ENCODE measurements at regions not wholly inside any gene's neighbourhood (a gene's known extent, or its start where the extent isn't known, plus 50 kb on each side); places are given as distances from the start of the nearest gene placed in this dataset.

- DNase-seq (ENCODE audit: low read depth in 2 of 2): no peak
These were observed 241.3 kb upstream of the UBE2E3 start for GRCh38 chr2:180739070-180739469.

DNA sequence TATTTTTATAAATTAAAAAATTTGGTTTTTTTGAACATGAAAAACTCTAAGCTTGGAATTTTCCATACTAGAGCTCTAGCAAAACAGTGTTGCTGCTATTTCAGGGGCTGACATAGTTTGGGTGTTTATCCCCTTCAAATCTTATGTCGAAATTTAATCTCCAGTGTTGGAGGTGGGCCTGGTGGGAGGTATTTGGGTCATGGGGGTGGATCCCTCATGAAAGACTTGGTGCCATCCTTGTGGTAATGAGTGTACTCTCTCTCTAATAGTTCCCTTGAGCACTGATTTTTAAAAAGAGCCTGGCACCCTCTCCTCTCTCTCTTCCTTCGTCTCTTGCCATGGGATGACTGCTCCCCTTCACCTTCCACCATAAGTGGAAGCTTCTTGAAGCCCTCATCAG, 244.6 kb upstream of the UBE2E3 start:
- DNase-seq (ENCODE audit: low read depth in 2 of 2): no peak

DNA sequence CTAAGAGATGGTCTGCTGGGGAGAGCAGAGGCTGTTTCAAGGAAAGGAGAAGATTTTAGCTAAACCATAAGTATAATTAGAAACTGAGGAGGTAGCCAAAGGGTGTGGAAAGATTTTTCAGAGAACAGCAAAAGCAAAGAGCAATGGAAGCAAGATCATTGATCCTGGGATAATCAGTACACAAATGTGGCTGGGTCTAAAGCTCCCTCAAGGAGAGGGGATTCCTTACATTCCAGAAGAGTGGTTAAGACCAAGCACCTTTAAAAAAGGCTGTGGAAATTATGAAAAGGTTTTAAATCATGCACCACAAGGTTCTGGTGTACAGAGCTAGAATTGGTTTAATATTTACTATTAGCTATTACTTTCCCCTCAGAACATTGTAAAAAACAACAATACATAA, 246.0 kb upstream of the UBE2E3 start:
- no peak for DNase-seq (ENCODE audit: low read depth in 2 of 2)

DNA sequence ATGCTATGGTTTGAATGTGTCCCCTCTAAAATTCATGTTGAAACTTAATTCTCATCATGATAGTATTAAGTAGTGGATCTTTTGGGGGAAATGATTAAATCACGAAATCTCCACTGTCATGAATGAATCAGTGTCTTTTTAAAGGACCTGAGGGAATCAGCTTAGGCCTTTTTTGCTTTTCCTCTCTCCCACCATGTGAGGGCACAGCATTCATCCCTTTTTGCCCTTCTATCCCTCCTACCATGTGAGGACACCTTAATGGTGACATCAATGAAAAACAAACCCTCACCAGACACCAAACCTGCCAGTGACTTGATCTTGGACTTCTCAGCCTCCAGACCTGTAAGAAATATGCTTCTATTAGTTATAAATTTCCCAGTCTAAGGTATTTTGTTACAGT, 247.1 kb upstream of the UBE2E3 start:
- no peak for DNase-seq (ENCODE audit: low read depth in 2 of 2)

DNA sequence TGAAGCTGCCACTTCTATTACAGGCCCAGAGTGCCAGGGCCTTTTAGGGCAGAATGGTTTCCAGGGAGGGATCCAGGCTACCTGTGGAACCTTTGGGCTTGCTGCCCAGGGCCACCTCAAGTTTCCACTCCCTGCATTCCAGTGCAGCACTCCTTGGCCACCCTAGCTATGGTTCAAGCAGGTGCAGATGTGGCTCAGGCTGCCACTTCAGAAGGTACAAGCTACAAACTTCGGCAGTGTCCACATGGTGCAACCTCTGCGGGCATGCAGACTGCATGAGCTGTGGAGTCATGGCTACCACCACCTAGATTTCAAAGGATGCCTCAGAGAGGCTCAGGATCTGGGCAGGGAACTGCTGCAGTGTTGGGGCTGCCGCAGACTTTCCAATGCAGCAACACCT, 248.1 kb upstream of the UBE2E3 start:
- DNase-seq (ENCODE audit: low read depth in 2 of 2): no peak

DNA sequence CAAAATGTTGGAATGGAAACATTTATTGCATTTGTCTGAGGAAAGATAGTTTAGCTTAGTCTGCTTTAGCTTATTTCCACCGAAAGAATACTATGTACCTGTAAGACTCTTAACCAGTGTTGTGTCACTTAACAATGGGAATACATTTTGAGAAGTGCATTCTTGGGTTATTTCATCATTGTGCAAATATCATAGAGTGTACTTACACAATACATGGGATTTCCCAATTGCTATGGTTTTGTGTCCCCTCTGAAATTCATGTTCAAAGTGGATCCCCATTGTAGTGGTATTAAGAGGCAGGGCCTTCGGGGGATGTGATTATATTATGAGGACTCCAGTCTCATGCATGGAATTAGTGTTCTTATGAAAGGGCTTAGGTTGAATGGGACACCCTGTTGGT, 249.4 kb upstream of the UBE2E3 start:
- DNase-seq (ENCODE audit: low read depth in 2 of 2): no peak

DNA sequence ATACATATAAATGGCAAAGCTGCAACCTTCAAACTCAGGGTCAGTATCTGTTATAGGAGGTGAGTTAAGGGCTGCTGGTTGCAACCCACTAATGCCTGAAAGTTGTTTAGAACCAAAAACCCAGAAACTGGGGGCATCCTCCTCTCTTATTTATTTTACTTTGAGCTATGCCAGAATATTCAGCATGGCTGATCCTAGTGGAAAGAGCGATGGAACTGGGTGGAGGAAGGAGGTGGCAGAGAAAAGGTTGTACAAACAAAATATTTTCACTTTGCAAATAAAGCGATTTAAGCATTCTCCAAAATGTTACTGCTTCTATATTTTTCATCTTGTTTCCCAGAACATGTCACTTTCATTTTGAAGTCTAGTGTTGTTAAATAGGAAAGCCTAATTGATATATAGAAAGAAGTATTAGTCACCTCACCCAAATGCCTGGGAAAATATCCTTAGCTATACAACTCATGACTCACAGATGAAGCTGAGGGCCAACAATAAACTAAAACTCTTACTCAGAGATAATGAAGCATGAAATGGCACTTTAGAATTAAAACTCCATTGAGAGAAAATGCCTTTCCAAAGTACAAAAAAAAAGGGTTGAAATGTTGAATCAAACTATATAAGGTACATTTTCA, 251.4 kb upstream of the UBE2E3 start:
- DNase-seq (ENCODE audit: low read depth in 2 of 2): no peak

DNA sequence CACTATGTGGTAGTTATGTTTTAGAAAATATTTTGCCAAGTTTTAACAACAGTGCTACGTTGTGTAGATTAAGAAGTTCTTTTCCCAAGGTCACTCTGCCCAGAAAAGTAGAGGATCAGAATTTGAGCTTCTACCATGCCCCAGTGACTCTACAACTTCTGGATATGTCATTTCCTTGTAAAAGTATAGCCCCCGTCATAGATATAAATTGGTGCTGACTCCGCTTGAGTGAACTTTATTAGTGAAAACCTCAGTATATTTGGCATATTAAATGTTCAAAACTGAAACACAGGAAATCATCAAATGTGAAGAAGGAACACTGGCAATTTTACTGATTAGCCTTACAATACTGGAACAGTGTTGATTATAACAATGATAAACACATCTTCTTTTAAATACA, 256.7 kb upstream of the UBE2E3 start:
- DNase-seq (ENCODE audit: low read depth in 2 of 2): no peak

- no peak for DNase-seq (ENCODE audit: low read depth in 2 of 2)
These were observed 257.7 kb upstream of the UBE2E3 start for GRCh38 chr2:180722551-180723239.

GRCh38 chr2:180720829-180721228, 259.6 kb upstream of the UBE2E3 start:
- no peak for DNase-seq (ENCODE audit: low read depth in 2 of 2)

- DNase-seq (ENCODE audit: low read depth in 2 of 2): no peak
These were observed 262.8 kb upstream of the UBE2E3 start for GRCh38 chr2:180717588-180717987.

DNA sequence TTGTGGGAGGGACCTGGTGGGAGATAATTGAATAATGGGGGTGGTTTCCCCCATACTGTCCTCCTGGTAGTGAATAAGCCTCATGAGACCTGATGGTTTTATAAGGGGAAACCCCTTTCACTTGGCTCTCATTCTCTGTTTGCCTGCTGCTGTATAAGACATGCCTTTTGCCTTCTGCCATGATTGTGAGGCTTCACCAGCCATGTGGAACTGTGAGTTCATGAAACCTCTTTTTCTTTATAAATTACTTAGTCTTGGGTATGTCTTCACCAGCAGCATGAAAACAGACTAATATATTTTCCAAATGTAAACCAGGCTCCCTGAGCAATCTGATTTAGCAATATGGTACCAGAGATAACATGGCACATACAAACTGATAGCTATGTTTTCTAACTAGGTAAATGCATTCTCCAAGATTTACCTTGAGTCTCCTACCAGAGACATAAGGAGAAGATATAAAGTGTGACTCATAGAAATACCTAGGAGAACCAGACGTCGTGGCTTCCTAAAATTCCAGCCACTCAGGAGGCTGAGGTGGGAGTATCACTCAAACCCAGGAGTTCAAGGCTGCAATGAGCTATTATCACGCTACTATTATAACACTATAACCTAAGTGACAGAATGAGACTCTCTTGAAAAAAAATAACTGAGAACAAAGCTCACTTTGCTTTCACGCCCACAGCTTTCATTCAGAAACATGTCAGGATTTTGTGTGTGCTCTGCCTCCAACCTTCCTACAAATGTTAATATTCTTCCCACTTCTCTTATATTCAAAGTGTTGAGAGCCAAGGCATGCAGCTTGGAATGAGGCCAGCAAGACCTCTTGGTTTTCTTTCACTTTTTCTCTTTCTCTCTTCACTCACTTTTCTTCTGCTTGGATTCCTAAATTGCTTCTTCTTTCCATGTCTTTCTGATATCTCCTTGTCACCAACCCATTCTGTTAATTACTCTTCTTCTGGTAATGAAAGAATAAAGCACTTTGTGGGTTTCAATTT, 263.9 kb upstream of the UBE2E3 start:
- DNase-seq (ENCODE audit: low read depth in 2 of 2): no peak

GRCh38 chr2:180715044-180715443, 265.4 kb upstream of the UBE2E3 start:
- no peak for DNase-seq (ENCODE audit: low read depth in 2 of 2)

GRCh38 chr2:180709392-180710145, 270.8 kb upstream of the UBE2E3 start:
- no peak for DNase-seq (ENCODE audit: low read depth in 2 of 2)

DNA sequence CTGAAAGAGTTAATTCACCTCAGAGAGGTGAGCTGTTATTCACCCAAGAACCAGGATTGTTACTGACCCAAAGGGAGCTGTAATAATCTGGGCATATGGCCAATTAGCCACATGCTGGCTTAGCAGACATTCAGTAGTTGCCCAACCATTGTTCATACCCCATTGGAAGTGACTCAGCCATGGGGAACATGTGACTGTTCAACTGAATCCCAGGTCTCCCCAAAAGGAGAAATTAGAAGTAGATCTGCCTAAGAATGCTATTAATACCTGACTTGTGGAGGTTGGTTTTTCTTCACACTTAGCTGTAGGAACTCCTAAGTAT, 272.6 kb upstream of the UBE2E3 start:
- DNase-seq (ENCODE audit: low read depth in 2 of 2): no peak

- DNase-seq (ENCODE audit: low read depth in 2 of 2): no peak
These were observed 273.1 kb upstream of the UBE2E3 start for GRCh38 chr2:180707175-180707883.

DNA sequence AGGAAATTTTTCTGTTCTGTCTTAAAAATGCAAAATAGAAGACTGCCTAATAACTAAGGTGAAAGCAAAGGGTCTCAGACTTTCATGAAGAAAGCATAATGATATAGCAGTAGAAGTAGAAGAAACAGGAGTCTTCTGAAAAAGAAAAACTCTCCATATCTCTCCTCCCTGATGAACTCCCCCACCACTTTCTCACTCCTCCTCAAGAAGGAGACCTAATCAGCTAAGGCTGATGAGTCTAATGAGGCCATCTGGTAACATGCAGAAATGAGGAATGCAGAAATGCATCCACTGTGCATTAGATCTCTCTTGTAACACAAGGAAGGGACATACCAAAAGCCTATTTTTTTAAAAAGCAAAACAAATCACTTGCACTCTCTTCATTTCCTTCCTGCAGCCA, 273.7 kb upstream of the UBE2E3 start:
- no peak for DNase-seq (ENCODE audit: low read depth in 2 of 2)

GRCh38 chr2:180705551-180705950, 274.9 kb upstream of the UBE2E3 start:
- no peak for DNase-seq (ENCODE audit: low read depth in 2 of 2)

DNA sequence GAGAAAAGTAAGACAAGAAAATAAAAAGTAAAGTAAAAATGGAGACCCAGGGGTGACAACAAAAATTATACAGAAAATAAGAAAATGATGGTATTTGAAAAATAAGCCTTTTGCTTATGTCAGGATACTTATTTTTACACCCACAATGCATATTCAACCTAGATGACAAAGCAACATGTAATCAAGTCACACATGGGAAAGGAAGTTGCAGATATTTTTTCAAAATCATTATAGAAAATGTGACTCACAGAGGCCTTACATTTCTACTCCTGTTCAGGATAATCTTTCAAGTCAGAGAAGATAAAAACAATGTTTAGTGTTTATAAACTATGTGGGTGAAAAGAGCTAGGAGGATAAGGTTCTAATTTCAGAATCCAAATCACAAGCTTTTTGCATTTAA, 275.3 kb upstream of the UBE2E3 start:
- DNase-seq (ENCODE audit: low read depth in 2 of 2): no peak

DNA sequence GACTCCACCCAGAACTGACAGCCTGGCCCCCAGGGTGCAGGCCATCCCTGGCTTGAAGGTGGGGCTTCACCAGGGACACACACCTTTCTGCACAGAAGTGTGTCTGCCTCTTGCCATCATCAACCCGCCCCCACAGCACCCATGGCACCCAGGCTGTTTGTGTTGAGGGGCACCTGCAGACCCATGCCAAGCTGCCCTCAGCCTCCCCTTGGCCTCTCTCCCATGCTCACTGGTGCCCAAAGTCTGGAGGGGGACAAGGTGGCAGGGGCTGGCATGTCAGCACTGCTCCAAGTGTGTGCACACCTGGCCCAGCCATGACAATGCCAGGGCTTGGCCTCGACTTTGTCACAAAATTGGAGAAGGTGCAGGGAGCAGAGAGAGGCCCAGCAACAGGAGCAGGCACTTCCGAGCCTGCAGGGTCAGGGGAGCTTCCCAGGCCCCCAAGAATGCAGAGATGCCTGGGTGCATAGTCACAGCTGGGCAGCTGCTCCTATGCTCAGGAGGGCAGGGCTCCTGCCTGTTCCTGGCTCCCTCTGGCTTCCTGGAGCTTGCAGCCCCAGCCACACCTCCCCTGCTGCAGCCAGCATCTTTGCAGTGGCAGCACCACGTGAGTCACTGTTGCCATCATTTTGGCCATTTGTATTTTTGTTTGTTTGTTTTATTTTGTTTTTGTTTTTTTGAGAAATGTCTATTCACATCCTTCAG, 280.6 kb upstream of the UBE2E3 start:
- DNase-seq (ENCODE audit: low read depth in 2 of 2): no peak

GRCh38 chr2:180698668-180699067, 281.7 kb upstream of the UBE2E3 start:
- no peak for DNase-seq (ENCODE audit: low read depth in 2 of 2)

Measured in stimulated activated CD4-positive, alpha-beta T cell treated with anti-CD3 and anti-CD28 coated beads, Interleukin-1b, Interleukin-23, amount 100 ng/mL, for 1 hour (primary cell).